Neutrophil (primary cell): ENCODE measurements at regions not wholly inside any gene's neighbourhood (a gene's known extent, or its start where the extent isn't known, plus 50 kb on each side); places are given as distances from the start of the nearest gene placed in this dataset.

Source experiments
- H3K27ac ChIP-seq: fragments of 200-600 bp; sonication (generic); 2 replicates; pipeline ENCODE4 v1.5.1; 2016; ENCODE audit warnings: mild to moderate bottlenecking, moderate library complexity
- H3K27me3 ChIP-seq: fragments of 200-600 bp; sonication (generic); 2 replicates; pipeline ENCODE4 v1.6.0; 2016; ENCODE audit warnings: mild to moderate bottlenecking
- H3K36me3 ChIP-seq: fragments of 200-600 bp; sonication (generic); 2 replicates; pipeline ENCODE4 v1.5.1; 2017
- H3K4me1 ChIP-seq, 2 experiments: fragments of 200-600 bp in 1 of 2; sonication (generic) in 1 of 2; 1 replicate in 1 of 2; 2 replicates in 1 of 2; pipeline versions ENCODE4 v1.5.1 to v1.6.1; 2013 to 2016; ENCODE audit warnings: low read depth in 1 of 2, low read length in 1 of 2, mild to moderate bottlenecking in 1 of 2, moderate library complexity in 1 of 2; ENCODE audit not compliant: control insufficient read depth in 1 of 2, insufficient read depth in 1 of 2
- H3K4me3 ChIP-seq, 2 experiments: fragments of 200-600 bp in 1 of 2; sonication (generic) in 1 of 2; 1 replicate in 1 of 2; 2 replicates in 1 of 2; pipeline ENCODE4 v1.5.1; 2013 to 2016; ENCODE audit warnings: low read depth in 1 of 2, low read length in 1 of 2, mild to moderate bottlenecking in 1 of 2, moderate library complexity in 1 of 2
- H3K9me3 ChIP-seq: fragments of 200-600 bp; sonication (generic); 2 replicates; pipeline ENCODE4 v1.5.1; 2016
- CTCF ChIP-seq: fragments of 200-600 bp; sonication (generic); IDR thresholded peaks from 2 replicates; pipeline ENCODE4 v1.5.1; 2016; ENCODE audit warnings: antibody characterized with exemption

GRCh38 chr6:163904186-163904585 lies 489.7 kb downstream of the QKI start:
- H3K27me3 ChIP-seq = no peaks in the 10 kb centered on the region
- H3K4me1 ChIP-seq = no peaks in the 10 kb centered on the region
- no peak overlapping the region for H3K4me3 ChIP-seq
- no peak overlapping the region for H3K27ac ChIP-seq
- TF ChIP-seq CTCF = no peak
- no peaks in the 10 kb centered on the region for H3K9me3 ChIP-seq
- no peaks in the 10 kb centered on the region for H3K36me3 ChIP-seq

DNA sequence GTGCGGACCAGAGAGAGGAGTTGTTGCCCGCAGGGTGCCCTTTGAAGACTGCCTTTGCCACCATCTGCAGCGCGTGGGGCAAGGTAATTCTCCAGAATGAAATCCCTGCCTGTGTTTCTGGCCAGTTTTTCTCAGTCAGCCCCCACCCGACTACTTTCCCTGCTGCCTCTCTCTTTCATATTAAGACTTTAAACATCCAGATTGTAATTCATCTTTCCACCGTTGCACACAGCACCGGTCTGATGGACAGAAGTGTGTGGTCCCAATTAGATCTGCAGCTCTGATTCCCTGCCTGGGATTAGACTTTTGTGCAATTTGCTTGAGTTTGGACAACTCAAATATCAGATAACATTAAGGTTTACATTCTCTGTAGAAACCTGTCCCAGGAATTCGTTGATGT lies 489.0 kb downstream of the QKI start:
- H3K27me3 ChIP-seq = no peaks in the 10 kb centered on the region
- no peaks in the 10 kb centered on the region for H3K9me3 ChIP-seq
- no peak overlapping the region for H3K4me3 ChIP-seq
- no peaks in the 10 kb centered on the region for H3K36me3 ChIP-seq
- no peak overlapping the region for H3K27ac ChIP-seq
- no peaks in the 10 kb centered on the region for H3K4me1 ChIP-seq
- TF ChIP-seq CTCF = no peak

GRCh38 chr6:163902993-163903392 lies 488.5 kb downstream of the QKI start:
- Histone ChIP-seq H3K4me3 (no peak overlapping the region), H3K36me3 (no peaks in the 10 kb centered on the region), H3K9me3 (no peaks in the 10 kb centered on the region), H3K4me1 (no peaks in the 10 kb centered on the region), H3K27me3 (no peaks in the 10 kb centered on the region), H3K27ac (no peak overlapping the region)
- no peak for TF ChIP-seq CTCF

GRCh38 chr6:163901681-163902080 lies 487.2 kb downstream of the QKI start:
- no peak overlapping the region for H3K4me3 ChIP-seq
- H3K27ac ChIP-seq = no peak overlapping the region
- no peaks in the 10 kb centered on the region for H3K36me3 ChIP-seq
- no peaks in the 10 kb centered on the region for H3K4me1 ChIP-seq
- H3K9me3 ChIP-seq = no peaks in the 10 kb centered on the region
- no peak for TF ChIP-seq CTCF
- H3K27me3 ChIP-seq = no peaks in the 10 kb centered on the region

DNA sequence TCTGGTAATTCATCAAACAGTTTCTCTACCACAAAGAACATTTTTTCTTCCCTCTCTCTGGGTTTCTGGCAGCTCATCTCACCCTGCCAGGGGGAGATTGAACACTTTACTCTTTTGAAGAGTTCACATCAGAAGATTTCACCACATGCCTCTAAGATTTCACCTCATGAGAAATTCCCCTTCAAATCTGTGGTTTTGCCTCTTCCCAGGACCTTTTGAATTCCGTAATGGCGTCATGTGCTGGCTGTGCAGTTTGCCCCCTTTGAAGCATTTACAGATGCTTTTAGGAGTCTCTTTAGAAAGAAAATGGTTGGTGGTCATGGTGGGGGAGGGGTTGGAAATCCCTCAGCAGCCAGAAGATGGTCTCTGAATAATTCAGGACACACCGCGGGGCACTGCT lies 486.1 kb downstream of the QKI start:
- Histone ChIP-seq H3K4me1 (no peaks in the 10 kb centered on the region), H3K4me3 (no peak overlapping the region), H3K27me3 (no peaks in the 10 kb centered on the region), H3K36me3 (no peaks in the 10 kb centered on the region), H3K9me3 (no peaks in the 10 kb centered on the region), H3K27ac (no peak overlapping the region)
- TF ChIP-seq CTCF = no peak

DNA sequence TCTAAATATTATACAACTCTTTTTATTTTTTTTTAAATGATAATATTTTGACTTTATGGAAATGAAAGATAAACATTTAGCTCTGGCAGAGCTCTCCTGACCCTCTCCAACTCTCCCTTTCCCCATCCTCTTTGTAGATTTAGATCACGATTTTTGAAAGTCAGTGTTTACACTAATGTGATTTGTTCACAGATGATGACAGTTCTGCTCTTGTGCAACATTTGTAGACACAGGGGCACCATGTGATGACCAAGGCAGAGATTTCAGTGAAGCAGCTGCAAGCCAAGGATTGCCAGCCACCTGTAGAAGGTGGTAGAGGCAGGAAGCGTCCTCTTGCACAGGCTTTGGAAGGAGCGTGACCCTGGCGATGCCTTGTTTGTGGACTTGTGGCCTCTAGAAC lies 483.2 kb downstream of the QKI start:
- H3K4me1 ChIP-seq = no peaks in the 10 kb centered on the region
- TF ChIP-seq CTCF = no peak
- H3K27ac ChIP-seq = no peak overlapping the region
- no peaks in the 10 kb centered on the region for H3K27me3 ChIP-seq
- no peaks in the 10 kb centered on the region for H3K9me3 ChIP-seq
- no peak overlapping the region for H3K4me3 ChIP-seq
- no peaks in the 10 kb centered on the region for H3K36me3 ChIP-seq
